Natural killer cell (primary cell): ENCODE measurements at regions not wholly inside any gene's neighbourhood (a gene's known extent, or its start where the extent isn't known, plus 50 kb on each side); places are given as distances from the start of the nearest gene placed in this dataset.

ENCODE experiments used
- ATAC-seq, 3 donors: fragments of 150-1000 bp in 2 of 3; fragments of 200-7000 bp in 1 of 3; cut with Tn5 transposase; 1 replicate in 1 of 3; 2 replicates in 2 of 3; pipeline ENCODE4 v1.10.0; 2021; ENCODE audit warnings: mild to moderate bottlenecking in 2 of 3, moderate library complexity in 2 of 3
- DNase-seq, 2 donors: peaks; one replicate each; pipeline versions ENCODE4 v3.0.0 to v3.0.0-alpha.2; 2013 to 2021; ENCODE audit warnings: mixed read lengths in 1 of 2
- H3K27ac ChIP-seq: one replicate; pipeline ENCODE4 v1.5.1; 2013; ENCODE audit warnings: mild to moderate bottlenecking, low read length
- H3K27me3 ChIP-seq: one replicate; pipeline ENCODE4 v1.6.1; 2013; ENCODE audit warnings: low read length; ENCODE audit not compliant: control insufficient read depth, insufficient read depth
- H3K36me3 ChIP-seq: one replicate; pipeline ENCODE4 v1.6.1; 2013; ENCODE audit warnings: low read length; ENCODE audit not compliant: control insufficient read depth, insufficient read depth
- H3K4me1 ChIP-seq: one replicate; pipeline ENCODE4 v1.6.1; 2013; ENCODE audit warnings: low read length; ENCODE audit not compliant: control insufficient read depth, insufficient read depth
- H3K4me3 ChIP-seq: one replicate; pipeline ENCODE4 v1.5.1; 2013; ENCODE audit warnings: low read length
- H3K9me3 ChIP-seq: one replicate; pipeline ENCODE4 v1.6.1; 2013; ENCODE audit warnings: low read length; ENCODE audit not compliant: control insufficient read depth, insufficient read depth
- H3K27ac Mint-ChIP-seq, 2 donors: one replicate each; pipeline ENCODE4 v1.8.0; 2022; ENCODE audit warnings: mild to moderate bottlenecking in 2 of 2, mixed read lengths in 2 of 2, moderate library complexity in 1 of 2
- H3K27me3 Mint-ChIP-seq, 2 donors: one replicate each; pipeline ENCODE4 v1.8.0; 2022; ENCODE audit warnings: low read depth in 2 of 2, mixed read lengths in 2 of 2
- H3K36me3 Mint-ChIP-seq: one replicate; pipeline ENCODE4 v1.8.0; 2022; ENCODE audit warnings: mixed read lengths
- H3K4me1 Mint-ChIP-seq, 2 donors: one replicate each; pipeline ENCODE4 v1.8.0; 2022; ENCODE audit warnings: mixed read lengths in 2 of 2
- H3K4me3 Mint-ChIP-seq: one replicate; pipeline ENCODE4 v1.8.0; 2022; ENCODE audit warnings: mild to moderate bottlenecking, moderate library complexity, mixed read lengths
- H3K9me3 Mint-ChIP-seq, 2 donors: one replicate each; pipeline ENCODE4 v1.8.0; 2022; ENCODE audit warnings: mixed read lengths in 2 of 2
- WGBS: methylation state at CpG from one replicate; pipeline ENCODE4 v1.1.7; 2013; ENCODE audit warnings: missing lambda C conversion rate; ENCODE audit not compliant: insufficient coverage; 5-methylcytosine and 5-hydroxymethylcytosine counted together
- intact Hi-C: fragments of 100-400 bp; cut with micrococcal nuclease; formaldehyde crosslinking; loops from one replicate; pipeline ENCODE4 v1.14.2; 2022
- TF ChIP-seq, protein P1 (sequence below): fragments of 200-600 bp; IDR thresholded peaks from one replicate; pipeline ENCODE4 v1.8.0; 2022; ENCODE audit warnings: antibody characterized with exemption

GRCh38 chr2:173666171-173666888 is 298.8 kb downstream of the SP3 start:
- Histone ChIP-seq H3K27me3 (no peaks in the 10 kb centered on the region), H3K4me3 (no peak overlapping the region), H3K36me3 (no peaks in the 10 kb centered on the region), H3K27ac (no peak overlapping the region), H3K4me1 (no peaks in the 10 kb centered on the region), H3K9me3 (no peaks in the 10 kb centered on the region)
- Mint-ChIP-seq H3K36me3 (no peaks in the 10 kb centered on the region), H3K27me3 (peaks cover 9 to 68% of the 10 kb centered on the region in 2 donors), H3K9me3 (no peaks in the 10 kb centered on the region), H3K4me3 (no peak overlapping the region), H3K4me1 (no peaks in the 10 kb centered on the region), H3K27ac (no peak overlapping the region)
- TF ChIP-seq, protein P1, sequence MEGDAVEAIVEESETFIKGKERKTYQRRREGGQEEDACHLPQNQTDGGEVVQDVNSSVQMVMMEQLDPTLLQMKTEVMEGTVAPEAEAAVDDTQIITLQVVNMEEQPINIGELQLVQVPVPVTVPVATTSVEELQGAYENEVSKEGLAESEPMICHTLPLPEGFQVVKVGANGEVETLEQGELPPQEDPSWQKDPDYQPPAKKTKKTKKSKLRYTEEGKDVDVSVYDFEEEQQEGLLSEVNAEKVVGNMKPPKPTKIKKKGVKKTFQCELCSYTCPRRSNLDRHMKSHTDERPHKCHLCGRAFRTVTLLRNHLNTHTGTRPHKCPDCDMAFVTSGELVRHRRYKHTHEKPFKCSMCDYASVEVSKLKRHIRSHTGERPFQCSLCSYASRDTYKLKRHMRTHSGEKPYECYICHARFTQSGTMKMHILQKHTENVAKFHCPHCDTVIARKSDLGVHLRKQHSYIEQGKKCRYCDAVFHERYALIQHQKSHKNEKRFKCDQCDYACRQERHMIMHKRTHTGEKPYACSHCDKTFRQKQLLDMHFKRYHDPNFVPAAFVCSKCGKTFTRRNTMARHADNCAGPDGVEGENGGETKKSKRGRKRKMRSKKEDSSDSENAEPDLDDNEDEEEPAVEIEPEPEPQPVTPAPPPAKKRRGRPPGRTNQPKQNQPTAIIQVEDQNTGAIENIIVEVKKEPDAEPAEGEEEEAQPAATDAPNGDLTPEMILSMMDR: no peak
- intact Hi-C loops: no loop called here
- WGBS: 79% methylated on average over 8 of the region's 8 CpGs
- ATAC-seq (no peak), DNase-seq (no peak)

GRCh38 chr2:173667014-173667413 is 298.2 kb downstream of the SP3 start:
- TF ChIP-seq, protein P1: no peak
- H3K4me1 Mint-ChIP-seq: no peaks in the 10 kb centered on the region
- no peaks in the 10 kb centered on the region for H3K4me1 ChIP-seq
- no peak overlapping the region for H3K4me3 Mint-ChIP-seq
- no peak overlapping the region for H3K4me3 ChIP-seq
- no peaks in the 10 kb centered on the region for H3K36me3 ChIP-seq
- no peak overlapping the region for H3K27ac ChIP-seq
- no peaks in the 10 kb centered on the region for H3K27me3 ChIP-seq
- WGBS: 74% methylated on average over 3 of the region's 3 CpGs
- no peak for DNase-seq
- H3K36me3 Mint-ChIP-seq: no peaks in the 10 kb centered on the region
- no peak overlapping the region for H3K27ac Mint-ChIP-seq
- intact Hi-C loops: no loop called here
- peaks cover 9 to 68% of the 10 kb centered on the region in 2 donors for H3K27me3 Mint-ChIP-seq
- ATAC-seq: no peak
- no peaks in the 10 kb centered on the region for H3K9me3 Mint-ChIP-seq
- H3K9me3 ChIP-seq: no peaks in the 10 kb centered on the region

DNA sequence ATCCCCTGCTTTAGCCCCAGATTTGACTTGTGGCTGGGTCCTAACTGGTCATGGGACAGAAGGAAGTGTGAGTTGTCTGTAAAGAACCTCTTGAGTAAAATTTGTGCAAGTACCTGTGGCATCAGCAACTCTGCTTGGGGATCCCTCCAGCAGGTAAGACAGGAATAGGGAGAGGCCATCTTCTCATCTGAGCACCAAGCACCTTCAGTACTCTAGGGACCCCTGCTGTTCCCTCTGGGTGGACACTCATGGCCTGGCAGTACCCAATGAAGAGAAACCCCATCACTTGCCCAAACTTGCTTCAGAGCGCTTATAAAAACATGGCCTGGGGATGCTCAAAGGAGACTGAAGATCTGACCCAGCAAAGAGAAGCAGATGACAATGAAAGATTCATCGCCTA is 297.8 kb downstream of the SP3 start:
- Mint-ChIP-seq H3K9me3 (no peaks in the 10 kb centered on the region), H3K27ac (no peak overlapping the region), H3K4me3 (no peak overlapping the region), H3K27me3 (peaks cover 9 to 68% of the 10 kb centered on the region in 2 donors), H3K36me3 (no peaks in the 10 kb centered on the region), H3K4me1 (no peaks in the 10 kb centered on the region)
- no peak for ATAC-seq
- Histone ChIP-seq H3K9me3 (no peaks in the 10 kb centered on the region), H3K4me1 (no peaks in the 10 kb centered on the region), H3K36me3 (no peaks in the 10 kb centered on the region), H3K27ac (no peak overlapping the region), H3K4me3 (no peak overlapping the region), H3K27me3 (no peaks in the 10 kb centered on the region)
- WGBS: 100% methylated on average over 1 of the region's 2 CpGs
- intact Hi-C loops: no loop called here
- TF ChIP-seq, protein P1: no peak
- no peak for DNase-seq
